ENCODE measurements at regions not wholly inside any gene's neighbourhood (a gene's known extent, or its start where the extent isn't known, plus 50 kb on each side); places are given as distances from the start of the nearest gene placed in this dataset.

- no peak for TF ChIP-seq CTCF (IDR thresholded peaks at IDR 0.05)
- TF ChIP-seq POLR2A (IDR thresholded peaks at IDR 0.05) = no peak
Measured at GRCh38 chr5:86442036-86442745, 175.6 kb upstream of the COX7C start.

All from upper lobe of left lung (tissue), 4 donors.